ENCODE measurements at regions not wholly inside any gene's neighbourhood (a gene's known extent, or its start where the extent isn't known, plus 50 kb on each side); places are given as distances from the start of the nearest gene placed in this dataset.

DNA sequence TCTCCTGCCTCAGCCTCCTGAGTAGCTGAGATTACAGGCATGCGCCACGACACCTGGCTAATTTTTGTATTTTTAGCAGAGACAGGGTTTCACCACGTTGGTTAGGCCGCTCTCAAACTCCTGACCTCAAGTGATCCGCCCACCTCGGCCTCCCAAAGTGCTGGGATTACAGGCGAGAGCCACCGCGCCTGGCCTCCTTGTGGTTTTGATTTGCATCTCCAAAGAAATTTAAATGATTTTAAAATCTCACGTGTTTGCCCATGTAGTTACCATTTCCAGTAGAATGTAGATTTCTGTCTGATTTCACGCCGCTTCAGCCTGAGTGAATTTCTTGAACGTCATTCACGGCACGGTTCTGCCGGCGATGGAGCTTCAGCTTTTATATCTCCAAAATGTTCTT, 55.8 kb downstream of the IGF2 start:
- no peak for DNase-seq

DNA sequence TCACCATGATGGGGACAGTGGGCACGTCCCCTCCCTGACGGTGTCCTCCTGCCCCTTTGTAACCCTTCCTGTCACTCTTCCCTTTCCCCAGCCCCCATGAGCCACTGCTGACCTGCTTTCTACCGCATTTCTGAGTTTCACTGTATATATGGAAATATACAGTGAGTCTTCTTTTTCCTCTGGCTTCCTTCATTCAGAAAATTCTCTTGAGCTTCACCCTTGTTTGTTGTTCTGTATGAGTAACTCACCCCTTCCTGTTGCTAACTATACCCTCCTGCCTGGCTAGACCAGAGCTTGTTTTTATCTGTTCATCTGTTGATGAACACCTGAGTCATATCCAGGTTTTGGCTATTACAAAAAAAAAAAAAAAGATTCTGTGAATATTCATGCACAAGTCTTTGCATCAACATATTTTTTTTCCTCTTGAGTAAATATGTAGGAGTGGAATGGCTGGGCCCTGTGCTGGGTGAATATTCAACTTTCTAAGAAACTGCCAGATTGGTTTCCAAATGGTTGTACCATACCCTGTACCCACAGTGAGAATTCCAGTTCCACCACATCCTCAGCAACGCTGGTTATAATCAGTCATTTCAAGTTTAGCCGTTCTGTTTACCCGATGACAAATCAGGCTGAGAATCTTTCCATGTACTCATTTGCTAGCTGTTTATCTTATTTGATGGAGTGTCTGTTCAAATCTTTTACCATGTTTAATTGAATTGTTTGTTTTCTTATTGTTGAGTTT, 62.0 kb downstream of the IGF2 start:
- no peak for DNase-seq

DNA sequence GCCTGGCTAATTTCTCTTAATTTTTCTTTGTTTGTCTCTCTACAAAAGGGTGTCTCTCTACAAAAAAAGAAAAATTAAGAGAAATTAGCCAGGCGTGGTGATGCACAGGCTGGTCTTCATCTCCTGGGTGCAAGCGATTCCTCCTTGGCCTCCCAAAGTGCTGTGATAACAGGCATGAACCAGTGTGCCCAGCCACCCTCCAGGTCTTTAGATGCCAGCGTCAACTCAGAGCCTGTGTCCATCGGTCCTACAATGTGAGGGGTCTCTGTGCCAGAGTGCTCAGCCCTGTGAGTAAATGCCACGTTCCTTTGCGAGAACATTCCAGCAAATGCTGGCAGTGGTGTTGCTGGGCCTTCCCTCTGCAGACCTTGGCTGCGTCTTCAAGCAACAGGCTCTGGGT, 62.7 kb downstream of the IGF2 start:
- no peak for DNase-seq

DNA sequence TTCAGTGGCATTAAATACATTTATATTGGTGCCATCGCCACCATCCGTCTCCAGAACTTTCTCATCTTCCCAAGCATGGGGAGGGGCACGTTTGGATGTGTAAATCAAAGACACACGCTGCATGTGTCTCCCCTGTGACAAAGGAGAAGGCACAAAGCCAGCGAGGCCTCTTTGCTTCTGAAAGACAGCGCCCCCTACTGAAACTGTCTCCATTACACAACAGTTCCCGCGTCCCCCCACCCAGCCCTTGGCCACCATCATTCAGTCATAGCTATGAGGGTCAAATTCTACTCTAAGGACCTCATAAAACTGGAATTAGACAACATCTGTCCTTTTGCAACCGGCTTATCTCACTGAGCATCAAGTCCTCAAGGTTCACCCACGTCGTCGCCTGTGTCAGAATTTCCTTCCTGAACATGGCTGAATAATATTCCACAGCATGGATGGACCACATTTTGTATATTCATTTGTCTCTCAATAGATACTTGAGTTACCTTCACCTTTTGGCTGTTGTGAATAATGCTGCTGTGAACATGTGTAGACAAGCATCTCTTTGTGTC, 64.8 kb downstream of the IGF2 start:
- DNase-seq, result peak; percentile 39

DNA sequence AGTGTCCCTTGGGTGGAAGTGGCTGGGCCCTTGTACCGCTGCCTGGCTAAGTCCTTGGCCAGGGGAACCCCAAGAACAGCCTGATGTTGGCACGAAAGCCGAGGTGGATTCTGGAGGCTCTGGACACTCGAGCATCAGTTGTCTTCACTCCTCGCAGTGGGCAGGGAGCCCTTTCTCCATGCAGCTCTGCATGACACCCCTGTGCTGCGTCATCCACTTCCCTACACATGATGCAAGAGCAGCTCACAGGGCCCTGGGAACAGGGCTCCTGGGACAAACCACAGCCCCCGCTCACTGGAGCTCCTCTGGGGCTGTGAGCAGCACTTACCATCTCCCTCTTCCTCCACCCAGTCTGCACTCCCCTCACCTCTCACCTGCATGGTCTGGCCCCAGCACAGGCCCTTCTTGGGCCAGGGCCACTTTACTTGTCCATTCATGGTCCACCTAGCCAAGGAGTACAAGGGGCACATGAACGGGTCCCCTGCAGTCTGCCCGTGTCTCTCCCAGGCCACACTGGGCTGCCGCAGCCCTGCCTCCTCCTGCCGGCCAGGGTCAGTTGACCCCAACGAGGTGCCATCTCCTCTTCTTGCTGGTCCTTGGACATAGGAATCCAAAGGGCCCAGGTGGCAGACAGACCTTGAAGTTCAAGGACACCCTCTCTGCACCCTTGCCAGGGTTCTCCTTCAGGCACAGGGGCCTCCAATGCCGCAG, 66.5 kb downstream of the IGF2 start:
- no peak for DNase-seq

DNA sequence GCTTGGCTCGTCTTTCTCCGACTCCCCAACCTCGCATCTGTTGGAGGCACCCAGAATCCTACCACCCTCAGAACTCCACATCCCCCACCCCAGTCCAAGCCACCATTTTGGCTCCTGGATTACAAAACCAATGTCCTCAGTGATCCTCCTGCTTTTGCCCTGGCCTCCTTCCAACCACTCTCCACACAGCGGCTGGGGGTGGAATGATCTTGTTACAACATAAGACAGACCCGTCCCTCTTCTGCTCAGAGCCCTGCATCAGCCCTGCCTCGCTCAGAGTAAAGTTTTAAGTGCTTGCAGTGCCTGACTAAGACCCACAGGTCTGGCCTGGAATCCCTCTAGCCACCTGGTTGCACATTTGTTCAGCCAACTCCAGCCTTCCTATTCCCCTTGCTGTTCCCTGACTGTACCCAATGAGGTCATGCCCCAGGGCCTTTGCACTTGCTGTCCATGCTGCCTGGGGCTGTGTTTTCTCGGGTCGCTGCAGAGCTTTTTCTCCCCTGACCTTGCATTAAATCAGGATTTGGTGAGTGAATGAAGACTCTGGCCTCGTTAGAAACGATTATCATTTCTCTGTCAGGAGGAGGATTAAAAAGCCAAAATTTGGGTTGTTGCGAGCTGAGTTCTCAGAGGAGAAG, 67.3 kb downstream of the IGF2 start:
- no peak for DNase-seq
